ENCODE measurements at regions not wholly inside any gene's neighbourhood (a gene's known extent, or its start where the extent isn't known, plus 50 kb on each side); places are given as distances from the start of the nearest gene placed in this dataset.

DNA sequence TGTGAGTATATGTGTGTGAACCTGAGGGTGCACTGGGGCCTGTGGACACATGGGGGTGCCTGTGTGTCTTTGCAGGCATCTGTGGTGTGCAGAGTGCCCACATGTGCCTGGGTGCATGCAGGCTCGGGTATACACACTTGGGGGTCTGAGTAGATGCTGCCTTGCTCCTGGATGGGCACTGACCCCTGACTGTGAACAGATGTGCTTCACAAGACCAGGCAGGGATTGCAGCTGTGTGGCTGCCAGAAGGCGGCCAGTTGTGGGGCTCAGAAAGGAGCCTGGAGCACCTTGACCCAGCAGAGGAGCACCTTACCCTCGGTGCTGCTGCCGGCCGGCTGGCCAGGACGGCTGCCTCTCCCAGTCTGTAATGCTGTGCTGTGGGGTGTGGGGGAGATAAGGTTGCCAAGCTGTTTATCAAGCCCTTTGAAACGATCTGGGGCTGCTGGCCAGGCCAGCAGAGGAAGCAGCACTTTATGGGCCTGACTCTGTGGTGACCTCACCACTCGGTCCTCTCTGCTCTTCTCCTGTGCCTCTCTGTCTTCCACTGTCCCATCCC, 55.5 kb upstream of the MRPS22 start:
- no peak for TF ChIP-seq EZH2 (IDR thresholded peaks at IDR 0.05; ENCODE audit: low read length, missing control alignments)
- TF ChIP-seq, protein P1, sequence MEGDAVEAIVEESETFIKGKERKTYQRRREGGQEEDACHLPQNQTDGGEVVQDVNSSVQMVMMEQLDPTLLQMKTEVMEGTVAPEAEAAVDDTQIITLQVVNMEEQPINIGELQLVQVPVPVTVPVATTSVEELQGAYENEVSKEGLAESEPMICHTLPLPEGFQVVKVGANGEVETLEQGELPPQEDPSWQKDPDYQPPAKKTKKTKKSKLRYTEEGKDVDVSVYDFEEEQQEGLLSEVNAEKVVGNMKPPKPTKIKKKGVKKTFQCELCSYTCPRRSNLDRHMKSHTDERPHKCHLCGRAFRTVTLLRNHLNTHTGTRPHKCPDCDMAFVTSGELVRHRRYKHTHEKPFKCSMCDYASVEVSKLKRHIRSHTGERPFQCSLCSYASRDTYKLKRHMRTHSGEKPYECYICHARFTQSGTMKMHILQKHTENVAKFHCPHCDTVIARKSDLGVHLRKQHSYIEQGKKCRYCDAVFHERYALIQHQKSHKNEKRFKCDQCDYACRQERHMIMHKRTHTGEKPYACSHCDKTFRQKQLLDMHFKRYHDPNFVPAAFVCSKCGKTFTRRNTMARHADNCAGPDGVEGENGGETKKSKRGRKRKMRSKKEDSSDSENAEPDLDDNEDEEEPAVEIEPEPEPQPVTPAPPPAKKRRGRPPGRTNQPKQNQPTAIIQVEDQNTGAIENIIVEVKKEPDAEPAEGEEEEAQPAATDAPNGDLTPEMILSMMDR (conservative IDR thresholded peaks at IDR 0.05 in 1 of 2, IDR thresholded peaks at IDR 0.05 in 1 of 2; ENCODE audit: low read depth in 1 of 2, low read length in 2 of 2) = peak in 1 of 2 donors; percentile 8
- H3K4me3 ChIP-seq (replicated peaks in 1 of 4; ENCODE audit: control extremely low read depth in 1 of 4, insufficient read depth in 1 of 4, low read depth in 3 of 4, low read length in 4 of 4) = no peak overlapping the region
- H3K27me3 ChIP-seq (ENCODE audit: control insufficient read depth, insufficient read depth, low read length) = no peaks in the 10 kb centered on the region
- no peak overlapping the region for H3K4me2 ChIP-seq (ENCODE audit: extremely low read depth, insufficient read depth, low read length)
- H2AFZ ChIP-seq (ENCODE audit: low read length) = no peak overlapping the region
- no peak overlapping the region for H3K27ac ChIP-seq (ENCODE audit: insufficient read depth, low read length)
- peaks cover 3% of the 10 kb centered on the region for H3K4me1 ChIP-seq (ENCODE audit: control insufficient read depth, extremely low read depth, insufficient read depth, low read length)
- DNase-seq (ENCODE audit: low read depth in 2 of 2) = no peak
- no peaks in the 10 kb centered on the region for H3K36me3 ChIP-seq (ENCODE audit: control insufficient read depth, insufficient read depth, low read length)
- H4K20me1 ChIP-seq (ENCODE audit: control insufficient read depth, extremely low read depth, insufficient read depth, low read length) = no peaks in the 10 kb centered on the region
- H3K9ac ChIP-seq (ENCODE audit: insufficient read depth, low read length) = no peak overlapping the region
- H3K9me3 ChIP-seq (ENCODE audit: control insufficient read depth, insufficient read depth, low read depth, low read length) = no peaks in the 10 kb centered on the region
- H3K79me2 ChIP-seq (ENCODE audit: control insufficient read depth, insufficient read depth, low read length) = no peaks in the 10 kb centered on the region

DNA sequence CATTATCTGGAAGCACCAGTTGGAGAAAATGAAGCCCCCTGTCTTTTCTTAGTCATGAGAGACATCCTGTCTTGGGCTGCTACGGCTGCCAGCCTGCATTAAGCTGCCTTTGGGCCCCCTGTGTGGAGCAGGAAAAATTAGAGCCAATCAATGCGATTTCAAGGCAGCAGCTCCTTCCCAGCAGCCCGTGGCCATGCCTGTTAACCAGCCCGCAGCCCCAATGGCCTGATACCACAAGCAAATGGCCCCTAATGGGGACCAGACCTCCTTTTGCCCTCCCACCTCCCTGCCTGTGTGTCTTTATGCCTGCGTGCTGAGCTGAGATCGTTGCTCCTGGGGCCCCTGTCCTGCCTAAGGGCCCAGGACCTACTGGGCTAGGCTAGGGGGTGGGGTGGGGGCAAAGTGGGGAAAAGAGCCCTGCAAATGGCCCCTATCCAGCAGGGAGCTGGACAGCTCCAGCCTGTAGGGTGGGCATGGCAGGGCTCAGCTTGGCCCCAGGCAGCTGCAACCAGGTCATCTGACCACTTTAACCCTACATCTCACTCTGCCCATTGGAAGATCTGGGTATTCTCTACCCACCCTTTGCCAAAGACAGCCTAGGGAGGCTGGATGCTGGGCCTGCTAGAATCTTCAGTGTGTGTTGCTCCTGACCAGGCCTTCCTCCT, 53.8 kb upstream of the MRPS22 start:
- no peak for DNase-seq (ENCODE audit: low read depth in 2 of 2)
- no peaks in the 10 kb centered on the region for H3K27me3 ChIP-seq (ENCODE audit: control insufficient read depth, insufficient read depth, low read length)
- H3K4me1 ChIP-seq (ENCODE audit: control insufficient read depth, extremely low read depth, insufficient read depth, low read length) = peaks cover 4% of the 10 kb centered on the region
- H3K27ac ChIP-seq (ENCODE audit: insufficient read depth, low read length) = no peak overlapping the region
- H3K79me2 ChIP-seq (ENCODE audit: control insufficient read depth, insufficient read depth, low read length) = no peaks in the 10 kb centered on the region
- H3K4me3 ChIP-seq (replicated peaks in 1 of 4; ENCODE audit: control extremely low read depth in 1 of 4, insufficient read depth in 1 of 4, low read depth in 3 of 4, low read length in 4 of 4) = no peak overlapping the region
- no peaks in the 10 kb centered on the region for H3K36me3 ChIP-seq (ENCODE audit: control insufficient read depth, insufficient read depth, low read length)
- H3K4me2 ChIP-seq (ENCODE audit: extremely low read depth, insufficient read depth, low read length) = no peak overlapping the region
- no peak overlapping the region for H3K9ac ChIP-seq (ENCODE audit: insufficient read depth, low read length)
- no peaks in the 10 kb centered on the region for H3K9me3 ChIP-seq (ENCODE audit: control insufficient read depth, insufficient read depth, low read depth, low read length)
- TF ChIP-seq EZH2 (IDR thresholded peaks at IDR 0.05; ENCODE audit: low read length, missing control alignments) = no peak
- TF ChIP-seq, protein P1 (conservative IDR thresholded peaks at IDR 0.05 in 1 of 2, IDR thresholded peaks at IDR 0.05 in 1 of 2; ENCODE audit: low read depth in 1 of 2, low read length in 2 of 2) = no peak
- H4K20me1 ChIP-seq (ENCODE audit: control insufficient read depth, extremely low read depth, insufficient read depth, low read length) = no peaks in the 10 kb centered on the region
- no peak overlapping the region for H2AFZ ChIP-seq (ENCODE audit: low read length)

DNA sequence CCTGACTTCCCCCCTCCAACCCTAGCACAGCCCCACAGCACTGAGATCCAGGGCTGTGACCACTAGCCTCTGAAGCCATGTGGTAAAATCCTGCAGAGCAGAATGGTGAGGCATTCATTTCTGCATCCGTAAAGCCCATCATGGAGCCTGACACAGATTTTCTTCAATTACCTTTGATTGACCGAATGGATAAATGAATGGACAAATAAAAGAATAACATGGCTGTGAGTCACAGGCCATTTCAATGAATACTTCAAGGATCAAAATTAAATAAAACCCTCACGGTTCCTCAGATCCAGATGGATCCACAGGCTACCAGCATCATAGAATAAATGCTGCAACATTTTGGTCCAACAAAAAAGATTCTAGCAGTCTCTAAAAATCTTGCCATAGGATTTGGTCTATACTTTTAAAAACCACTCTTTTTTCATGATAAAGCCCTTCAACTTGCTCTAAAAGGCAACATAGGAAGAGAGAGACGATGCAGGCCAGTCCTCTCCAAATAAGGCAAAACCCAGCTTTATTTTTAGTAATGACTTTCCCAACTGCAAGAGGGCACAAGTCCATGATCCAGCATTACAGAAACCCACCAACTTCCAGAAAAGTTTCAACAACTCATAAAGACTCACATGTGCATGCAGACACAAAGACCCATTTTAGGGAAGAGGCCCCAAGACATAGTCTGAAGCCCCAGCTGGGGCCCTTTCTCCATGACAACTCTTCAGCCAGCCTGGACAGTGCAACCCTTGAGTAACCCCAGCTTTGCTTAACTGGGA, 52.4 kb upstream of the MRPS22 start:
- Histone ChIP-seq H3K79me2 (ENCODE audit: control insufficient read depth, insufficient read depth, low read length) (no peaks in the 10 kb centered on the region), H3K36me3 (ENCODE audit: control insufficient read depth, insufficient read depth, low read length) (no peaks in the 10 kb centered on the region), H3K27ac (ENCODE audit: insufficient read depth, low read length) (no peak overlapping the region), H4K20me1 (ENCODE audit: control insufficient read depth, extremely low read depth, insufficient read depth, low read length) (no peaks in the 10 kb centered on the region), H3K4me3 (replicated peaks in 1 of 4; ENCODE audit: control extremely low read depth in 1 of 4, insufficient read depth in 1 of 4, low read depth in 3 of 4, low read length in 4 of 4) (no peak overlapping the region), H2AFZ (ENCODE audit: low read length) (no peak overlapping the region), H3K27me3 (ENCODE audit: control insufficient read depth, insufficient read depth, low read length) (no peaks in the 10 kb centered on the region), H3K4me1 (ENCODE audit: control insufficient read depth, extremely low read depth, insufficient read depth, low read length) (peaks cover 4% of the 10 kb centered on the region), H3K4me2 (ENCODE audit: extremely low read depth, insufficient read depth, low read length) (no peak overlapping the region), H3K9ac (ENCODE audit: insufficient read depth, low read length) (no peak overlapping the region), H3K9me3 (ENCODE audit: control insufficient read depth, insufficient read depth, low read depth, low read length) (no peaks in the 10 kb centered on the region)
- peak in 1 of 2 donors; percentile 32 for DNase-seq (ENCODE audit: low read depth in 2 of 2)
- no peak for TF ChIP-seq EZH2 (IDR thresholded peaks at IDR 0.05; ENCODE audit: low read length, missing control alignments)
- TF ChIP-seq, protein P1 (conservative IDR thresholded peaks at IDR 0.05 in 1 of 2, IDR thresholded peaks at IDR 0.05 in 1 of 2; ENCODE audit: low read depth in 1 of 2, low read length in 2 of 2) = no peak

Measured in fibroblast of lung (primary cell).